HG03095 (cell line): ENCODE measurements at regions not wholly inside any gene's neighbourhood (a gene's known extent, or its start where the extent isn't known, plus 50 kb on each side); places are given as distances from the start of the nearest gene placed in this dataset.

Source experiments
- ATAC-seq: cut with Tn5 transposase; IDR thresholded peaks from one replicate; pipeline ENCODE4 v1.9.1; 2021; ENCODE audit warnings: moderate library complexity; ENCODE audit not compliant: unreplicated experiment

- ATAC-seq, result no peak
Measured at GRCh38 chr9:95627802-95628201, 111.0 kb upstream of the PTCH1 start.

- no peak for ATAC-seq
Measured at GRCh38 chr9:95626885-95627558, 110.3 kb upstream of the PTCH1 start.

GRCh38 chr9:95626341-95626740 is 109.6 kb upstream of the PTCH1 start:
- no peak for ATAC-seq

GRCh38 chr9:95623640-95624039 is 106.9 kb upstream of the PTCH1 start:
- ATAC-seq, result no peak

GRCh38 chr9:95620722-95621121 is 104.0 kb upstream of the PTCH1 start:
- ATAC-seq, result no peak

- ATAC-seq, result no peak
Measured at GRCh38 chr9:95620314-95620713, 103.5 kb upstream of the PTCH1 start.

- ATAC-seq, result no peak
Measured at GRCh38 chr9:95615246-95615645, 98.5 kb upstream of the PTCH1 start.

- no peak for ATAC-seq
Measured at GRCh38 chr9:95613670-95614069, 96.9 kb upstream of the PTCH1 start.

GRCh38 chr9:95611354-95611753 is 94.6 kb upstream of the PTCH1 start:
- ATAC-seq, result no peak

- no peak for ATAC-seq
Measured at GRCh38 chr9:95610006-95610785, 93.4 kb upstream of the PTCH1 start.

- ATAC-seq, result no peak
Measured at GRCh38 chr9:95609426-95609825, 92.7 kb upstream of the PTCH1 start.

- ATAC-seq, result no peak
Measured at GRCh38 chr9:95608341-95608740, 91.6 kb upstream of the PTCH1 start.

GRCh38 chr9:95607507-95607906 is 90.7 kb upstream of the PTCH1 start:
- no peak for ATAC-seq

- ATAC-seq, result no peak
Measured at GRCh38 chr9:95606489-95607350, 89.9 kb upstream of the PTCH1 start.

GRCh38 chr9:95605816-95606488 is 89.2 kb upstream of the PTCH1 start:
- no peak for ATAC-seq

GRCh38 chr9:95605101-95605500 is 88.3 kb upstream of the PTCH1 start:
- ATAC-seq, result no peak

GRCh38 chr9:95598236-95598635 is 81.5 kb upstream of the PTCH1 start:
- no peak for ATAC-seq

GRCh38 chr9:95595721-95596295 is 79.0 kb upstream of the PTCH1 start:
- no peak for ATAC-seq

GRCh38 chr9:95592931-95593330 is 76.2 kb upstream of the PTCH1 start:
- no peak for ATAC-seq

GRCh38 chr9:95588724-95589588 is 72.2 kb upstream of the PTCH1 start:
- no peak for ATAC-seq
